ENCODE measurements at regions not wholly inside any gene's neighbourhood (a gene's known extent, or its start where the extent isn't known, plus 50 kb on each side); places are given as distances from the start of the nearest gene placed in this dataset.

DNA sequence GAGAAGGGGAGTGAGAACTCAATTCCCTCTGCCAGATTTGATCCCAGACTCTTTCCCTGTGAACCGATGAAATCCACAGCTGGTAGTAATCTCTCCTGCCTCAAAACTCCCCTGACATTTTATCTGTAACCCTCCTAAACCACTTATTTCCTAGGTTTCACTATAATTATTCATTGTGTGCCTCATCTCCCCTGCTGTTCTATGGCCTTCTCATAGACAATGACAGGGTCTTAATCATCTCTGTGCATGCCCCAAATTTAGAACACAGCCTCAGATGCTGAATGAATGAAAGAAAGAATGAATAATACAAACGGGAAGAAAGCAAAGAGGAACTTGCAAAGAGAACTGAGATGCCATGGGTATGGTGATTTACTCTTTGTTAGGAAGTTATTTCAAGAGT, 451.1 kb downstream of the HS3ST3B1 start:
- in situ Hi-C loops (cut with MboI) (no loop called here), intact Hi-C loops (cut with micrococcal nuclease) (no loop called here)
- Histone ChIP-seq H3K79me2 (ENCODE audit: control insufficient read depth, insufficient read depth, low read length) (no peaks in the 10 kb centered on the region), H3K4me3 (no peak overlapping the region), H3K4me1 (replicated peaks in 1 of 2; ENCODE audit: control insufficient read depth in 2 of 2, insufficient read depth in 2 of 2, low read length in 2 of 2) (no peaks in the 10 kb centered on the region), H4K20me1 (replicated peaks; ENCODE audit: control insufficient read depth, insufficient read depth, low read length) (no peaks in the 10 kb centered on the region), H3K27ac (ENCODE audit: extremely low read depth, low read depth, low read length) (no peak overlapping the region), H3K4me2 (ENCODE audit: insufficient read depth, low read length) (no peak overlapping the region), H3K27me3 (ENCODE audit: control insufficient read depth in 2 of 2, insufficient read depth in 2 of 2, low read length in 2 of 2) (no peaks in the 10 kb centered on the region), H3K9me3 (replicated peaks; ENCODE audit: control insufficient read depth, insufficient read depth, low read depth, low read length) (no peaks in the 10 kb centered on the region), H3K9me1 (ENCODE audit: control insufficient read depth, insufficient read depth, low read length) (no peaks in the 10 kb centered on the region), H2AFZ (ENCODE audit: low read depth, low read length) (no peak overlapping the region), H3K9ac (ENCODE audit: insufficient read depth in 1 of 2, low read depth in 2 of 2, low read length in 2 of 2) (no peak overlapping the region), H3K36me3 (ENCODE audit: control insufficient read depth, insufficient read depth, low read length) (no peaks in the 10 kb centered on the region)
- DNase-seq (ENCODE audit: extremely low read depth in 1 of 4, low spot score in 3 of 4) (no peak), FAIRE-seq (no peak), ATAC-seq (no peak)
- no TSS peak for BruUV-seq (replicated peaks)
- TF ChIP-seq GATAD2B (IDR thresholded peaks at IDR 0.05; ENCODE audit: borderline replicate concordance) (no peak), NFYB (IDR thresholded peaks at IDR 0.05; ENCODE audit: extremely low read depth, insufficient read length) (no peak), ZKSCAN1 (IDR thresholded peaks at IDR 0.05; ENCODE audit: low read depth, low read length) (no peak), XRCC5 (IDR thresholded peaks at IDR 0.05; ENCODE audit: low read depth, low read length) (no peak), SIRT6 (IDR thresholded peaks at IDR 0.05; ENCODE audit: low read depth, low read length) (no peak)
- TF ChIP-seq, protein P1, sequence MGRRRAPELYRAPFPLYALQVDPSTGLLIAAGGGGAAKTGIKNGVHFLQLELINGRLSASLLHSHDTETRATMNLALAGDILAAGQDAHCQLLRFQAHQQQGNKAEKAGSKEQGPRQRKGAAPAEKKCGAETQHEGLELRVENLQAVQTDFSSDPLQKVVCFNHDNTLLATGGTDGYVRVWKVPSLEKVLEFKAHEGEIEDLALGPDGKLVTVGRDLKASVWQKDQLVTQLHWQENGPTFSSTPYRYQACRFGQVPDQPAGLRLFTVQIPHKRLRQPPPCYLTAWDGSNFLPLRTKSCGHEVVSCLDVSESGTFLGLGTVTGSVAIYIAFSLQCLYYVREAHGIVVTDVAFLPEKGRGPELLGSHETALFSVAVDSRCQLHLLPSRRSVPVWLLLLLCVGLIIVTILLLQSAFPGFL (CRISPR knock-in tag; IDR thresholded peaks at IDR 0.05) = no peak
- ChIA-PET POLR2A (interaction anchor here (0.9 kb wide), 1 partner anchor 13 kb away, joined by 3 read pairs; no protein-coding TSS in a partner anchor), CTCF (ENCODE audit: low intra/inter-chr PET ratio) (no interaction called here)
- 0% methylated on average over 2 of the region's 2 CpGs for WGBS (ENCODE audit: insufficient coverage, low coverage, missing lambda C conversion rate)

DNA sequence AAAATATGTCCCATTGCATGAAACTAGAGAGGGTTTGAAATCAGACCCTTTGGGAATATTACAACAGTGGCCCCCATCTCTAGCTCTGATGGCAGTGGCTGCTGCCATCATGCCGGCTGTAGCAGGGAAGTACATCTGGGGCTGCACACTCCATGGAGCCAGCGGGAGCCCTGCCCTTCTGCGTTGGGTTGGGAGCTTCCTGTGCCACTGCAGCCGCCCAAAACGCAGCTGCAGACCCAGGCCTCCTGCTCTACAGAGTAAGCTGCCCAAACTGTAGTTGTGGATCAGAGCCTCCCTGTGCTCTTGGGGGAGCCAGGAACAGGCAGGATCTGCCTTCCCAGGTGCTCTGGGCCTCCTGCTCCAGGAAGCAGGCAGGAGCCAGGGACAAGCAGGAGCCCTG, 450.0 kb downstream of the HS3ST3B1 start:
- no peaks in the 10 kb centered on the region for H3K36me3 ChIP-seq (ENCODE audit: control insufficient read depth, insufficient read depth, low read length)

More for the DNA sequence above, 450.0 kb downstream of the HS3ST3B1 start:
- H3K4me1 ChIP-seq (replicated peaks in 1 of 2; ENCODE audit: control insufficient read depth in 2 of 2, insufficient read depth in 2 of 2, low read length in 2 of 2) = no peaks in the 10 kb centered on the region
- no peaks in the 10 kb centered on the region for H3K9me1 ChIP-seq (ENCODE audit: control insufficient read depth, insufficient read depth, low read length)
- H3K27ac ChIP-seq (ENCODE audit: extremely low read depth, low read depth, low read length) = no peak overlapping the region
- no peak for FAIRE-seq
- H3K4me2 ChIP-seq (ENCODE audit: insufficient read depth, low read length) = no peak overlapping the region
- no peaks in the 10 kb centered on the region for H3K9me3 ChIP-seq (replicated peaks; ENCODE audit: control insufficient read depth, insufficient read depth, low read depth, low read length)
- WGBS (ENCODE audit: insufficient coverage, low coverage, missing lambda C conversion rate) = 0% methylated on average over 4 of the region's 5 CpGs
- no peaks in the 10 kb centered on the region for H3K27me3 ChIP-seq (ENCODE audit: control insufficient read depth in 2 of 2, insufficient read depth in 2 of 2, low read length in 2 of 2)
- no peak overlapping the region for H2AFZ ChIP-seq (ENCODE audit: low read depth, low read length)
- ChIA-PET POLR2A (interaction anchor here (0.6 kb wide), 1 partner anchor 42 kb away, joined by 3 read pairs; no protein-coding TSS in a partner anchor), CTCF (ENCODE audit: low intra/inter-chr PET ratio) (no interaction called here)
- BruUV-seq (replicated peaks) = no TSS peak
- intact Hi-C loops (cut with micrococcal nuclease) = no loop called here
- no peaks in the 10 kb centered on the region for H4K20me1 ChIP-seq (replicated peaks; ENCODE audit: control insufficient read depth, insufficient read depth, low read length)
- DNase-seq (ENCODE audit: extremely low read depth in 1 of 4, low spot score in 3 of 4) = no peak
- no peak overlapping the region for H3K9ac ChIP-seq (ENCODE audit: insufficient read depth in 1 of 2, low read depth in 2 of 2, low read length in 2 of 2)
- no peaks in the 10 kb centered on the region for H3K79me2 ChIP-seq (ENCODE audit: control insufficient read depth, insufficient read depth, low read length)
- no peak for ATAC-seq
- TF ChIP-seq BCL6 (CRISPR knock-in tag; IDR thresholded peaks at IDR 0.05) (no peak), ZFX (CRISPR knock-in tag; IDR thresholded peaks at IDR 0.05) (no peak), DPF2 (IDR thresholded peaks at IDR 0.05) (no peak)
- TF ChIP-seq, protein P2, sequence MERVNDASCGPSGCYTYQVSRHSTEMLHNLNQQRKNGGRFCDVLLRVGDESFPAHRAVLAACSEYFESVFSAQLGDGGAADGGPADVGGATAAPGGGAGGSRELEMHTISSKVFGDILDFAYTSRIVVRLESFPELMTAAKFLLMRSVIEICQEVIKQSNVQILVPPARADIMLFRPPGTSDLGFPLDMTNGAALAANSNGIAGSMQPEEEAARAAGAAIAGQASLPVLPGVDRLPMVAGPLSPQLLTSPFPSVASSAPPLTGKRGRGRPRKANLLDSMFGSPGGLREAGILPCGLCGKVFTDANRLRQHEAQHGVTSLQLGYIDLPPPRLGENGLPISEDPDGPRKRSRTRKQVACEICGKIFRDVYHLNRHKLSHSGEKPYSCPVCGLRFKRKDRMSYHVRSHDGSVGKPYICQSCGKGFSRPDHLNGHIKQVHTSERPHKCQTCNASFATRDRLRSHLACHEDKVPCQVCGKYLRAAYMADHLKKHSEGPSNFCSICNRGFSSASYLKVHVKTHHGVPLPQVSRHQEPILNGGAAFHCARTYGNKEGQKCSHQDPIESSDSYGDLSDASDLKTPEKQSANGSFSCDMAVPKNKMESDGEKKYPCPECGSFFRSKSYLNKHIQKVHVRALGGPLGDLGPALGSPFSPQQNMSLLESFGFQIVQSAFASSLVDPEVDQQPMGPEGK (CRISPR knock-in tag; IDR thresholded peaks at IDR 0.05; ENCODE audit: borderline replicate concordance) = no peak
- in situ Hi-C loops (cut with MboI) = no loop called here
- H3K4me3 ChIP-seq = no peak overlapping the region
